C4-2B (cell line): ENCODE measurements at regions not wholly inside any gene's neighbourhood (a gene's known extent, or its start where the extent isn't known, plus 50 kb on each side); places are given as distances from the start of the nearest gene placed in this dataset.
"Not testable (repeated sequence)": the region's sequence is repeated elsewhere in the genome, so short reads cannot be mapped to it uniquely, and the experiment has no call there.

Source experiments
- CTCF ChIP-seq: fragments of 450-650 bp; conservative IDR thresholded peaks from 2 replicates; pipeline ENCODE4 v1.5.1; 2017; ENCODE audit warnings: mild to moderate bottlenecking
- ZFX ChIP-seq: fragments of 450-650 bp; IDR thresholded peaks from 2 replicates; pipeline ENCODE4 v1.6.1; 2017

DNA sequence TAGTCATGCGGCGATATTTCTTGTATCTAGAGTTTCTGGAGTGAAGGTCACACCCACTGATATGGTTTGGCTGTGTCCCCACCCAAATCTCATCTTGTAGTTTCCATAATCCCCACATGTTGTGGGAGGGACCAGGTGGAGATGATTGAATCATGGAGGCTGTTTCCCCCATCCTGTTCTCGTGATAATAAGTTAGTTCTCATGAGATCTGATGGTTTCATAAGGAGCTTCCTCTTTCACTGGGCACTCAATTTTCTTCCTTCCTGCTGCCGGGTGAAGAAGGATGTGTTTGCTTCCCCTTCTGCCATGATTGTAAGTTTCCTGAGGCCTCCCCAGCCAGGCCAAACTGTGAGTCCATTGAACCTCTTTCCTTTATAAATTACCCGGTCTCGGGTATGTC, 190.5 kb upstream of the ZNF618 start:
- not testable (repeated sequence) for TF ChIP-seq CTCF, ZFX
